ENCODE measurements at regions not wholly inside any gene's neighbourhood (a gene's known extent, or its start where the extent isn't known, plus 50 kb on each side); places are given as distances from the start of the nearest gene placed in this dataset.

GRCh38 chr2:116141891-116142474, 1672.5 kb upstream of the DDX18 start:
- TF ChIP-seq YY1 (IDR thresholded peaks at IDR 0.05; ENCODE audit: insufficient read depth, insufficient read length): no peak
- TF ChIP-seq ZNF274 (IDR thresholded peaks at IDR 0.05; ENCODE audit: low read depth, low read length): no peak
- TF ChIP-seq SUZ12 (IDR thresholded peaks at IDR 0.05; ENCODE audit: extremely low read depth, insufficient read depth, insufficient read length): no peak
